GM21717 (cell line): ENCODE measurements at regions not wholly inside any gene's neighbourhood (a gene's known extent, or its start where the extent isn't known, plus 50 kb on each side); places are given as distances from the start of the nearest gene placed in this dataset.

Experiments
- ATAC-seq: cut with Tn5 transposase; IDR thresholded peaks from one replicate; pipeline ENCODE4 v1.9.1; 2021; ENCODE audit warnings: mild to moderate bottlenecking, moderate library complexity; ENCODE audit not compliant: unreplicated experiment

GRCh38 chr6:139778688-139779087 is 404.2 kb upstream of the CITED2 start:
- ATAC-seq = no peak

- no peak for ATAC-seq
Observed at GRCh38 chr6:139778106-139778505, 403.7 kb upstream of the CITED2 start.

DNA sequence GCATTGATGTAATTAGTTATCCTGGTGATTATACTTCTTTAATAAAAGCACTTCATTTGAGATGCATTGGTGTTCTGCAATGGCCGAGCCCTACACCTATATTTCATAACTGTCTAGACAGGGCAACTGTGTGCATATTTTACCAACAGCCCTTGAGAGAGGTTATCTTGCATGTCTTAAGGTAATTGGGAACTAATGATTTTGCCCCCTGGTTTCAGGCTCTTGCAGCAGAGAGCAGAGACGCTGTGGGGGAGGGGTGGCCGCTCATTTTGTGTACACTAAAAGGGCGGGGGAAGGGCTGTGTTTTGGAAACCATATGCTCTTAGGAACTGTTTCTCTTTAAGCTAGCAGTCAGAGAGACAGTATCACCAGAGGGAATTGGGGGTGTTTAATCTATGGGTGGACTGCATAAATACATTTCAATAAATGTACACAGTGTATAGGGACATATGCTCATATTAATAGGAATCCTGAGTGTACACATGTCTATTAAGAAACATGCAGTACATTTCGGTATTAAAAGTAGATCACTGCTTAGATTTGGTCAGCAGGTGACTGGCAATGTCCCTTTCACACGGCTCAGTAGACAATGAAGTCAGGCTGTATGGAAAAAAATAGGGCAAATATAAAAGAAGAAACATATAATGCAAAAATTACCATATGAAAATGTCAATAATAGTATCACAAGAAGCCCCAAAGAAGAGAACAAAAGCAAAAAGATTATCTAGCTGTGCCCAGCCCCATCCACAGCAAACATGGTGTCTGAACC is 402.9 kb upstream of the CITED2 start:
- ATAC-seq = no peak

DNA sequence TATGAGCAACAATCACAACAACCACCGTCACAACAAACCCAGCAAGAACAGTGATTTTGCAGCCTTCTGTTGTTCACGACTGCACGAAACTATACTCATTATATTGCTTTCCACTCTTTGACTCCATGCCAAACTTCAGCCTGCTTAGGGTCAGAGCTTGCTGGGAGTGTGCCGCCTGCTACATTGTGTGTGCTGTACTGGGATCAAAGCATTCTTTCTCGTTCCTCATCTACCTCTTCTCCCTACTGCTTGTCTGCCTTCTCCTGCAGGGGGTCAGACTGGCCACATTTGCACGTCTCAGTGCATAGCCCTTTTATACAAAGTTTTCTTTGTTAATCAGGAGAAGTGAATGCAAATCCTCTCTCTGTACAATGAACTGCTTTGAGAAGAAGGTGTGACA is 401.6 kb upstream of the CITED2 start:
- ATAC-seq = no peak

GRCh38 chr6:139768196-139768595 is 393.7 kb upstream of the CITED2 start:
- ATAC-seq = no peak

DNA sequence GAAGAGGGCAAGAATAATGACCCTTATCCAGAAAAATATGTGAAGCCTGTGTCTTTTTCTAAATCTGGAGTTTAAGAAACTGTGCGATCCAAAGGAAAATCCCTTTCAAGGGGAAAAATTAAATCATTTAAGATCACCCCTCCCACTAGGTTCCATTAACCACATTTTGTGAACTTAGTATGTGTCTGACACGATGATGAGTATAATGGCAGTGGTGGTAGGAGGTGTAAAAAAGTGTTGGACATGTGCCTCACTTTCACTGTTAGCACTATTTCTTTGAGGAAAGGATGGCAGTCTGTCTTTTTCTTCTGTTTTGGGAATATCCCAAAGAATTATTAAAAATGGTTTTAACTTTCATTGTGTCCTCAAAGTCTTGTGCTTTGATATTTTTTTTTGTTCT is 392.3 kb upstream of the CITED2 start:
- no peak for ATAC-seq

- no peak for ATAC-seq
Observed at GRCh38 chr6:139765825-139766285, 391.4 kb upstream of the CITED2 start.

- ATAC-seq = peak; percentile 92
Observed at GRCh38 chr6:139764498-139764986, 390.1 kb upstream of the CITED2 start.

DNA sequence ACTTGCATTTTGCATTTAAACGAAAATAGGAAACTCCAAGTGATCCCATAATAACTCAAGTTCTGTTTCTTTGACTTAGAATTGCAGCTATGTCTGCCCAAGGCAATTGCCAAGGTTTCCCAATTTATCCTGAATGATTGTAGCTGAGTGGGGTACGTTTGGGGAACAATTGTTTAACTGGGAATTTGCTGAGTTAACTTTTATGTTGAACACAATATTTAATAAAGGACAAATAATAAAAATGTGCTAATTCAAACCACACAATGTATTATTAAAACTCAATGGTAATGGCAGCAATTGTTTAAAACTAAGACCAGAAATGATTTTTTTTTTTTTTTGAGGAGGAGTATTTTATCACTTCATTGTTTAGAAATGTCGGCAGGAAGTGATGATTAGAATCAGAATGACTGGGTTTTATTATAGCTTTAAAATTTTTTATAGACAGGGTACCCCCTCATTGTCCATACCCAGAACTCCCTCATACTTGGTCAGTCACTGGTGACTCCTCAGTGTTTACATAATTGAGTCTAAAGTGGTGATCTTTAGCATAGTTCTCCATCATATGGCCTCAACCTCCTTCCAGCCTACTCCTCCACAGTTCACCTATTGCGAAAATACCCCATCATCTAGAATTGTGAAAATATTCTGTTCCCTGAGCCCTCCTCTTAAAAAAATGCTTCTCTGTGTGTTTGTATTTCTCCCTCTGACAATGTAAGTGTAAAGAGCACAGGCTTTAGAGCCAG is 389.2 kb upstream of the CITED2 start:
- ATAC-seq = no peak

- peak; percentile 40 for ATAC-seq
Observed at GRCh38 chr6:139762587-139763031, 388.2 kb upstream of the CITED2 start.

- no peak for ATAC-seq
Observed at GRCh38 chr6:139760128-139760527, 385.7 kb upstream of the CITED2 start.

DNA sequence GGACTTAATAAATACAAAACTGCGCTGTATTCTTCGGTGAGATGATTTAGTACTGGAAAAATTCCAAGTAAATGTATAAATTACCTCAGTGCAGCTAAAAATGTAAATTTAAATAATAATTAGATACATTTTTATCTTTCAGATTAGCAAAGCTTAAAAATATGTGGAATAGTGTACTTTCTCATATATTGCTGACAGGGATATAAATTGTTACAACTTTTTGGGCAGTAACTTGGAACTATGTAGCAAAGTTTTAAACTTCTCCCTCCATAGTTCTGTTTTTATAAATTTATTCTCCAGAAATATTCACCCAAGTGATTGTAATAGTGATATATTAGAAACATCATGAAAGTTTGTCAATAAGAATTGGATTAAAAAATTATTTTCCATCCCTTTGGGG is 384.6 kb upstream of the CITED2 start:
- no peak for ATAC-seq

DNA sequence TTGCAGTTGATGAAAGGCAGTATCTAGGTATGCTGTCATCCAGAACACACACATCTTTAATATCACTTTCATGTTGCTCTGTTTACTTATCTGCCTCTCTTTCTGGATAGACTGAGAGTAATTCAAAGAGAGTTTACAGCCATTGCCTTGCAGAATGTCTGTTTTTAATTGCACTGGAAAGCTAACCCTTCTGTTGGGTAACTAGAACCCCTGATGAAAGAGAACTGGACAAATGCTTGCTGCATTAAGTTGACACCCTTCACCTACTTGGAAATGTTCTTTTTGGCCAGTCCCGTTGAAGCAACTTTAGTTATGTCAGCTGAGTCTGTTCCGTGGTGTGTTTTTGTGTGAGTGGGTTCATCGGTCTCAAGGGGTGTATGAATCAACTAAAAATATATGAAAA is 383.8 kb upstream of the CITED2 start:
- ATAC-seq = no peak

DNA sequence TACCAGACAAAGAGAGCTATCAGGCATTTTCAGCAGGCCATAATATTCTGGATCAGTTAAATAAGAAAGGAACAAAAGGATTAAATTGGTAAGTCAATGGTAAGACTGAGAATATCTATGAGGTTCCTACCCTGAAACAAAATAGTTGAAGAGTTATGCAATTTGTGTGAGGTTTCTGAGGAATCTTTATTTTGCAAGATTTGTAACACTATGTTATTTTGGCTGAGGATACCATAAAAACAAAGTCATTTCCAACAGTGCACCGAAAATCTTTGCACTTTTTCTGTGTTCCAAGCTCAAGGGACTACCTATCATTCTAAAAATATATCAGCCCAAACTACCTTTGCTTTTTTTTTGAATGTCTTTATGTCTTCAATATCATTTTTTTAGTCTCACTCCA is 383.3 kb upstream of the CITED2 start:
- no peak for ATAC-seq

DNA sequence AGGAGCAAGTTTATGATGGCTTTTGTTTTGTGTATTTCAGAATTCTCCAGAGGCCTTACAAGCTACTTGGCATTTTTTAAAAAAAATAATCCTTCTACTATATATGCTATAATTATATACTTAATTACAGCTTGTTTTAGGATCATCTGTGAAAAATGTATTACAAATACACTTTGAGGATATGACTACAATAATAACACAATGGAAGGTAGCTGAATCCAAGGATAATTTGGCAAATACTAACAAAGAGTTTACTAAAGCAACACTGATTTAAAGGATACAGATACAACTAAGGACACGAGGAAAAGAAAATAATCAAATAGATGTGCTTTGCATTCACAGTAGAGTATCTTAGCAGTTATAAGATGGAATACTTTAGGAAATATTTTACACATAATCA is 381.9 kb upstream of the CITED2 start:
- ATAC-seq = no peak

- no peak for ATAC-seq
Observed at GRCh38 chr6:139754898-139755775, 380.7 kb upstream of the CITED2 start.

GRCh38 chr6:139753198-139753861 is 378.9 kb upstream of the CITED2 start:
- no peak for ATAC-seq

DNA sequence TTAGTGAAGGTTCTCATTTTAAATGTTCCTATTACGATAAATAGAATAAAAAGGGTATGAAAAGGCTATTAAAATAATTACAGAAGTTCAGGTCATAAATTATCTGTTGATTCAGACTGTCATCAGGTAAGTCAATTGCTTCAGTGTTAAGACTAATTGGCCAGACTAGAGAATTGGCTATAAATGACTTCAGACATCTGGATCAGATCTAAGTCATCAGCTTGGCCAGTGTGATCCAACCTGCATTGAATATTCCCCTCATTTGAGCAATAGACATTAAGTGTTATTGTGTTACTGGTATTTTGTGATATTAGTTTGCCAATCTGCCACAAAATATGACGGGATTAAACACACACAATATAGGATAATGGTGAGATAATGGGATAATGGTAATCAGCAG is 377.6 kb upstream of the CITED2 start:
- ATAC-seq = no peak

DNA sequence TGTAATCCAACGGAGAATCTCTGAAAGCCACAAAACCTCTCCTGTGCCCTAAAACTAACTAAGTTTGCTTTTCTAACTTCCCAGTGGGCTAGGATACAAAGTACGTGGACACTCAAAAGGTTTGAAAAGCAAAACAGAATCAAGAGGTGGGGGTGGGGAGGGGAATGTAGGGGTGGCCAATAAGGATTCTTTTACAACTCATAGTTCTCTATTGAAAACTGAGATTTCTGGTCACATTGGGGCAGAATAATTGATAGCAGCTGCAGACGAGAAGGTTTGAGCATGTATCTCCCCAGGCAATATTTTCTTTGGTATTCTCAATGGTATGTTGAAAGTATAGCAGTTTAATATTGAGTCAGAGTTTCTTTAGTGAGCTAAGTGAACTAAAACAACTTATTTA is 376.7 kb upstream of the CITED2 start:
- ATAC-seq = no peak

- ATAC-seq = no peak
Observed at GRCh38 chr6:139748353-139749146, 374.1 kb upstream of the CITED2 start.
